ENCODE measurements at regions not wholly inside any gene's neighbourhood (a gene's known extent, or its start where the extent isn't known, plus 50 kb on each side); places are given as distances from the start of the nearest gene placed in this dataset.
"Not testable (repeated sequence)": the region's sequence is repeated elsewhere in the genome, so short reads cannot be mapped to it uniquely, and the experiment has no call there.

DNA sequence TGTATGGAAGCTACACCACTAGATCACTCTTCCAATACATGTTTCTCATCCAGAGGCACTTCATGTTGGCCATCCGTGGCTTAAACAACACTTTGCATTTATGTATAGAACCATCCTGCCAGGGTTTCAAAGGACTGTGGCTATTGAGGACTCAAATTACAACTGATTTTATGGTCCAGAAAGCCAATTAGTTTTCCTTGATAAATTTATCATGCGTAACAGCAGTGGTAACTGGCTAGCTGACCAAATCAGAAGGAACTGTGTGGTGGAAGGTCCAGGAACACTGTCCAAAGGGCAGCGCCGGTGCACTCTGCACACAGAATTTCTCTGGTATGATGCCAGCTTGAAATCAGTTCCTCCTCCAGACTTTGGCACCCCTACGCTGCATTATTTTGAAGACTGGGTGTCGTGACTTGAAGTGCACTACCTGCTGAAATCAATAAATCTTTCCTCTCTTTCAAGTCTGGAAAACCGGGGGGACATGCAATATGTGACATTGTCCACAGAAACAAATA, 69.3 kb upstream of the TMEM252 start:
- H3K4me3 ChIP-seq (ENCODE audit: low read length in 2 of 2), result no peak overlapping the region
- Mint-ChIP-seq H3K4me1 (no peaks in the 10 kb centered on the region), H3K36me3 (no peaks in the 10 kb centered on the region), H3K27ac (no peak overlapping the region), H3K27me3 (peaks cover 6 to 9% of the 10 kb centered on the region in 2 donors), H3K9me3 (peaks cover 0 to 9% (median 2%) of the 10 kb centered on the region in 8 donors), H3K4me3 (no peak overlapping the region)
- peaks cover 3% of the 10 kb centered on the region for H3K27me3 ChIP-seq (ENCODE audit: insufficient read depth, low read length)
- no peaks in the 10 kb centered on the region for H3K36me3 ChIP-seq (ENCODE audit: insufficient read depth, low read length)
- ChIA-PET CTCF (ENCODE audit: partially characterized antibody) (no interaction called here), POLR2A (ENCODE audit: partially characterized antibody) (no interaction called here)
- DNase-seq, result no peak
- H3K4me1 ChIP-seq (ENCODE audit: insufficient read depth, low read length), result no peaks in the 10 kb centered on the region
- H3K27ac ChIP-seq (ENCODE audit: low read depth, low read length), result no peak overlapping the region
- intact Hi-C loops (cut with micrococcal nuclease), result no loop called here
- H3K9me3 ChIP-seq (ENCODE audit: control insufficient read depth in 1 of 2, low read length in 2 of 2), result no peaks in the 10 kb centered on the region

DNA sequence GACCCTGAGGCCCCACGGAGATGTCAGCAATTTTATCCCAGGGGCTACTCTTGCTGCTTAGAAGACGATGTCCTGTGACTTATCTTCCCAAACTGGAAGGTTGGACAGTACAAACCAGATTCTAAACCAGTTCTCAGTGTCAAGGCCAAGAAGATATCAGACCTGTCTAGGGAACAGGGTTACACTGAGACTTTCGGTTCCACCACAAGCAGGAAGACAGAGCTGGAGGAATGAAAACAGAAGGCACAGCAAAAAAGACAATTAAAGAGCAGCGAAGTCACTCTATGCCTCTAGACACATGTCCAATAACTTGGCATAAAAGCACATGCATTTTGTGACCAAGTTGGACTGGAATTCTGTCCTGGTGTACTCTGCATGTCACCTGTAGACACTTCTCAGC, 73.4 kb upstream of the TMEM252 start:
- Histone ChIP-seq H3K27ac (ENCODE audit: low read depth, low read length) (no peak overlapping the region), H3K4me1 (ENCODE audit: insufficient read depth, low read length) (no peaks in the 10 kb centered on the region), H3K27me3 (ENCODE audit: insufficient read depth, low read length) (no peaks in the 10 kb centered on the region), H3K9me3 (ENCODE audit: control insufficient read depth in 1 of 2, low read length in 2 of 2) (no peaks in the 10 kb centered on the region), H3K4me3 (ENCODE audit: low read length in 2 of 2) (no peak overlapping the region), H3K36me3 (ENCODE audit: insufficient read depth, low read length) (no peaks in the 10 kb centered on the region)
- no peaks in the 10 kb centered on the region for H3K4me1 Mint-ChIP-seq
- H3K9me3 Mint-ChIP-seq, result peaks cover 0 to 12% (median 6%) of the 10 kb centered on the region in 8 donors
- ChIA-PET CTCF (ENCODE audit: partially characterized antibody) (no interaction called here), POLR2A (ENCODE audit: partially characterized antibody) (no interaction called here)
- H3K27ac Mint-ChIP-seq, result no peak overlapping the region
- intact Hi-C loops (cut with micrococcal nuclease), result no loop called here
- H3K36me3 Mint-ChIP-seq, result no peaks in the 10 kb centered on the region
- no peak overlapping the region for H3K4me3 Mint-ChIP-seq
- DNase-seq, result no peak
- H3K27me3 Mint-ChIP-seq, result peaks cover 4 to 9% of the 10 kb centered on the region in 2 donors

DNA sequence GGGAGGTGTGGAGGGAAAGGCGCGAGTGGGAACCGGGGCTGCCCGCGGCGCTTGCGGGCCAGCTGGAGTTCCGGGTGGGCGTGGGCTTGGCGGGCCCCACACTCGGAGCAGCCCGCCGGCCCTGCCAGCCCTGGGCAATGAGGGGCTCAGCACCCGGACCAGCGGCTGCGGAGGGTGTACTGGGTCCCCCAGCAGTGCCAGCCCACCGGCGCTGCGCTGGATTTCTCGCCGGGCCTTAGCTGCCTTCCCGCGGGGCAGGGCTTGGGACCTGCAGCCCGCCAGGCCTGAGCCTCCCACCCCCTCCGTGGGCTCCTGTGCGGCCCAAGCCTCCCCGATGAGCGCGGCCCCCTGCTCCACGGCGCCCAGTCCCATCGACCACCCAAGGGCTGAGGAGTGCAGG, 76.3 kb upstream of the TMEM252 start:
- DNase-seq; H3K9me3 ChIP-seq (ENCODE audit: control insufficient read depth in 1 of 2, low read length in 2 of 2); H3K27ac Mint-ChIP-seq; intact Hi-C loops (cut with micrococcal nuclease); H3K27me3 ChIP-seq (ENCODE audit: insufficient read depth, low read length); POLR2A ChIA-PET (ENCODE audit: partially characterized antibody); CTCF ChIA-PET (ENCODE audit: partially characterized antibody); H3K36me3 Mint-ChIP-seq; H3K36me3 ChIP-seq (ENCODE audit: insufficient read depth, low read length); H3K4me1 ChIP-seq (ENCODE audit: insufficient read depth, low read length); H3K4me3 Mint-ChIP-seq; H3K27ac ChIP-seq (ENCODE audit: low read depth, low read length); H3K4me1 Mint-ChIP-seq; H3K4me3 ChIP-seq (ENCODE audit: low read length in 2 of 2): not testable (repeated sequence)
- Mint-ChIP-seq H3K27me3 (peaks cover 7 to 13% of the 10 kb centered on the region in 2 donors), H3K9me3 (peaks cover 0 to 12% (median 6%) of the 10 kb centered on the region in 8 donors)

DNA sequence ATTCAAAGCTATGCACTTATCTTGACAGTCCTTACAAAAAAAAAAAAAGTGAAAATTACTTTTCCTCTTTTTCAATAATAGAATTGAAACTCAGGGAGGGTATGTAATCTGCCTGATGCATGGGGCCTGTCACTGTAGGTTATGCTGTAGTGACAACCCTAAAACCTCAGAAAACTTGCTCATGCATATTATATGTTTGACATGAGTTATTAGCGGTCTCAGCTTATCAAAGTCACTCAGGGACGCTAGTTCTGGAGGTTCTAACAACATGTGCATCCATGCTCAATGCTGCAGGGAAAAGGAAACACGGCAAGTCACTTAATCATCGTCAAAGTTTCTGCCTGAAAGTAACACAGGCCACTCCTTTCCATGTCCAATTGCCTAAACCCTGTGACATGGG, 78.4 kb upstream of the TMEM252 start:
- DNase-seq, result no peak
- Histone ChIP-seq H3K27ac (ENCODE audit: low read depth, low read length) (no peak overlapping the region), H3K27me3 (ENCODE audit: insufficient read depth, low read length) (no peaks in the 10 kb centered on the region), H3K36me3 (ENCODE audit: insufficient read depth, low read length) (no peaks in the 10 kb centered on the region), H3K9me3 (ENCODE audit: control insufficient read depth in 1 of 2, low read length in 2 of 2) (no peaks in the 10 kb centered on the region), H3K4me1 (ENCODE audit: insufficient read depth, low read length) (no peaks in the 10 kb centered on the region), H3K4me3 (ENCODE audit: low read length in 2 of 2) (no peak overlapping the region)
- Mint-ChIP-seq H3K27ac (no peak overlapping the region), H3K4me3 (no peak overlapping the region), H3K4me1 (no peaks in the 10 kb centered on the region), H3K27me3 (peaks cover 11 to 12% of the 10 kb centered on the region in 2 donors), H3K36me3 (no peaks in the 10 kb centered on the region), H3K9me3 (peaks cover 0 to 12% (median 5%) of the 10 kb centered on the region in 8 donors)
- intact Hi-C loops (cut with micrococcal nuclease), result no loop called here
- POLR2A ChIA-PET (ENCODE audit: partially characterized antibody), result no interaction called here
- CTCF ChIA-PET (ENCODE audit: partially characterized antibody), result no interaction called here

DNA sequence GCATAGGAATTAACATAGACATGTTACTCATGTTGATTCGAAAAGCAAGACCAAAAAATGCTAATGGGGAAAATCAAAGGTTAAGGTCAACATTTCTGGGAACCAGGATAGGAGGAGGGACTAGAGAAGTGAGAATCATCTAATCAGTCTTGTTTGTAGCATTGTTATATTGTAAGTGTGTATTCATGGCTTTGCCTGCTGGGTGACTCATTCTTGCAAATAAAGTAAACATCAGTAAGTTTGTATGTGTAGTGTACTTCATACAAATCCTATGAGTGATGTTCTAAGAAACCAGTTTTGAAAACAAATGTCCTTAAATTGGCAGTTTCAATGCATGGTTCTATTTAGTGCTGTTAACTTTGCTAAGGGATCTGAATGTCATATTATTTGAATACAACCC, 79.0 kb upstream of the TMEM252 start:
- peaks cover 0 to 7% (median 3%) of the 10 kb centered on the region in 8 donors for H3K9me3 Mint-ChIP-seq
- H3K4me3 Mint-ChIP-seq, result no peak overlapping the region
- Histone ChIP-seq H3K9me3 (ENCODE audit: control insufficient read depth in 1 of 2, low read length in 2 of 2) (no peaks in the 10 kb centered on the region), H3K4me3 (ENCODE audit: low read length in 2 of 2) (no peak overlapping the region), H3K27ac (ENCODE audit: low read depth, low read length) (no peak overlapping the region), H3K27me3 (ENCODE audit: insufficient read depth, low read length) (no peaks in the 10 kb centered on the region), H3K4me1 (ENCODE audit: insufficient read depth, low read length) (no peaks in the 10 kb centered on the region), H3K36me3 (ENCODE audit: insufficient read depth, low read length) (no peaks in the 10 kb centered on the region)
- intact Hi-C loops (cut with micrococcal nuclease), result no loop called here
- CTCF ChIA-PET (ENCODE audit: partially characterized antibody), result no interaction called here
- POLR2A ChIA-PET (ENCODE audit: partially characterized antibody), result no interaction called here
- no peak overlapping the region for H3K27ac Mint-ChIP-seq
- H3K4me1 Mint-ChIP-seq, result no peaks in the 10 kb centered on the region
- DNase-seq, result no peak
- peaks cover 10 to 11% of the 10 kb centered on the region in 2 donors for H3K27me3 Mint-ChIP-seq
- no peaks in the 10 kb centered on the region for H3K36me3 Mint-ChIP-seq

DNA sequence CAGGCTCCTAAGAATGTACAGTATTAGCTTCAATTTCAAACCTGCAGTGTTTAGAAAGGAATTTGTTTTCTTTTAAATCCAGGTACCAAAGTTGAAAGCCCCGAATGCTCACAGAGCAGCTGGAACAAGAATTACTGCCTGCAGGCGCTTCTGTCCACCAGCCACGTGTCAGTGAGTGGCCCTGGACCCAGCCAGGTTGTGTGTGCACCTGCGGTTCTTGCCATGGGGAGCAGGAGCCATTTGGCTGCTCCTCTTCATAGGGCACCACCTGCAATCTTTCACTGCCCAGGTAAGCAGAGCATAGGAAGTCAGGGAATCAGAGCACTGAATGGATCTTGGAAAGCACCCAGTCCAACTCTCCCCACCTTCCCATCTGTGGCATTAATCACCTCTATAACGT, 79.5 kb upstream of the PIP5K1B start:
- H3K9me3 ChIP-seq (ENCODE audit: control insufficient read depth in 1 of 2, low read length in 2 of 2), result no peaks in the 10 kb centered on the region
- no peak for DNase-seq
- no peak overlapping the region for H3K4me3 ChIP-seq (ENCODE audit: low read length in 2 of 2)
- Mint-ChIP-seq H3K27ac (no peak overlapping the region), H3K4me1 (no peaks in the 10 kb centered on the region), H3K27me3 (peaks cover 11 to 12% of the 10 kb centered on the region in 2 donors), H3K36me3 (no peaks in the 10 kb centered on the region), H3K4me3 (no peak overlapping the region), H3K9me3 (no peaks in the 10 kb centered on the region)
- CTCF ChIA-PET (ENCODE audit: partially characterized antibody), result no interaction called here
- no peaks in the 10 kb centered on the region for H3K27me3 ChIP-seq (ENCODE audit: insufficient read depth, low read length)
- POLR2A ChIA-PET (ENCODE audit: partially characterized antibody), result no interaction called here
- no peaks in the 10 kb centered on the region for H3K36me3 ChIP-seq (ENCODE audit: insufficient read depth, low read length)
- intact Hi-C loops (cut with micrococcal nuclease), result no loop called here
- no peaks in the 10 kb centered on the region for H3K4me1 ChIP-seq (ENCODE audit: insufficient read depth, low read length)
- H3K27ac ChIP-seq (ENCODE audit: low read depth, low read length), result no peak overlapping the region

DNA sequence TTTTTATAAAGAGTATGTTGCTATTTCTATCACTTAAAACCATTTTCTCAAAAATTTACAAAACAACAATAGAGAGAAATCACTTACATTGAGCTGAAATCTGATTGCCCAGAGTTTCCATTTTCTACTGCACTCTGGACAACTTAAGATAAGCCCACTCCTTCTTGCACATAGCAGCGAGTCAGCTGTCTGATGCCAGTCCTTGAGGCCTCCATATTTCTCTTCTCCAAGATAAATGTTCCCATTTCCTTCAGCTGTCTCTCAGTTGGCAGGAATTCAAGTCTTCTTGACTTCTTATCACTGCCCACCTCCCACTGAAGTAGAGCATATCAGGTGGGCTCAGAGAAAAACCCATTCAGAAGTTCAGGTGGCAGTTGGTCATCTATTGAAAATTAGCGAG, 78.5 kb upstream of the PIP5K1B start:
- no peak for DNase-seq
- H3K9me3 ChIP-seq (ENCODE audit: control insufficient read depth in 1 of 2, low read length in 2 of 2), result no peaks in the 10 kb centered on the region
- no peaks in the 10 kb centered on the region for H3K36me3 ChIP-seq (ENCODE audit: insufficient read depth, low read length)
- Mint-ChIP-seq H3K36me3 (no peaks in the 10 kb centered on the region), H3K4me1 (no peaks in the 10 kb centered on the region), H3K4me3 (no peak overlapping the region), H3K27me3 (peaks cover 9 to 11% of the 10 kb centered on the region in 2 donors), H3K27ac (no peak overlapping the region), H3K9me3 (no peaks in the 10 kb centered on the region)
- no peaks in the 10 kb centered on the region for H3K27me3 ChIP-seq (ENCODE audit: insufficient read depth, low read length)
- H3K4me1 ChIP-seq (ENCODE audit: insufficient read depth, low read length), result no peaks in the 10 kb centered on the region
- POLR2A ChIA-PET (ENCODE audit: partially characterized antibody), result no interaction called here
- H3K4me3 ChIP-seq (ENCODE audit: low read length in 2 of 2), result no peak overlapping the region
- H3K27ac ChIP-seq (ENCODE audit: low read depth, low read length), result no peak overlapping the region
- intact Hi-C loops (cut with micrococcal nuclease), result no loop called here
- CTCF ChIA-PET (ENCODE audit: partially characterized antibody), result interaction anchor here (1.3 kb wide), 1 partner anchor 373 kb away, joined by 4 read pairs; no protein-coding TSS in a partner anchor

DNA sequence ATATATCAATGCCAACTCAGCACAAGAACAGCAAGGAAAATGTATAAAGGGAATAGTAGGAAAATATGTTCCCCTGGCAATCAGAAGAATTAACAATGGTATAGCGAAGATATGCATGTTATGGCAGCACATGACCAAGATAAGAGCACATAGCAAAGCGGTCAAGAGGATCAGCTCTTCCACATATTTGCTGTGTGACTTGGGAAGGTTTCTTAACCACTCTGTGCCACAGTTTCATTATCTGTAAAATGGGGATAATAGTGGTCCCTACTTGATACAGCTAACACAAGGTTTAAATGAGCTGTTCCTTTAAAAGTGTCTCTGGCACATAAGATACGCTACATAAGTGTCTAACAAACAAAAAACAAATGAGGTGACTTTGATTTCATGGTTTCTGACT, 77.9 kb upstream of the PIP5K1B start:
- Histone ChIP-seq H3K27me3 (ENCODE audit: insufficient read depth, low read length) (no peaks in the 10 kb centered on the region), H3K4me1 (ENCODE audit: insufficient read depth, low read length) (no peaks in the 10 kb centered on the region), H3K27ac (ENCODE audit: low read depth, low read length) (no peak overlapping the region), H3K4me3 (ENCODE audit: low read length in 2 of 2) (no peak overlapping the region), H3K36me3 (ENCODE audit: insufficient read depth, low read length) (no peaks in the 10 kb centered on the region), H3K9me3 (ENCODE audit: control insufficient read depth in 1 of 2, low read length in 2 of 2) (no peaks in the 10 kb centered on the region)
- H3K27ac Mint-ChIP-seq, result no peak overlapping the region
- no peak for DNase-seq
- POLR2A ChIA-PET (ENCODE audit: partially characterized antibody), result no interaction called here
- H3K36me3 Mint-ChIP-seq, result no peaks in the 10 kb centered on the region
- intact Hi-C loops (cut with micrococcal nuclease), result no loop called here
- H3K27me3 Mint-ChIP-seq, result peaks cover 9 to 11% of the 10 kb centered on the region in 2 donors
- no peaks in the 10 kb centered on the region for H3K4me1 Mint-ChIP-seq
- H3K9me3 Mint-ChIP-seq, result no peaks in the 10 kb centered on the region
- CTCF ChIA-PET (ENCODE audit: partially characterized antibody), result interaction anchor here (1.3 kb wide), 1 partner anchor 373 kb away, joined by 4 read pairs; no protein-coding TSS in a partner anchor
- H3K4me3 Mint-ChIP-seq, result no peak overlapping the region

All from CD4-positive, alpha-beta memory T cell (primary cell).